HepG2 (cell line): ENCODE measurements at regions not wholly inside any gene's neighbourhood (a gene's known extent, or its start where the extent isn't known, plus 50 kb on each side); places are given as distances from the start of the nearest gene placed in this dataset.

Experiments used
- ATF2 ChIP-seq: sonication (generic); formaldehyde crosslinking; IDR thresholded peaks from 2 replicates; pipeline ENCODE4 v1.4.0; 2020; ENCODE audit warnings: missing genetic modification reagents
- CHD4 ChIP-seq: fragments of 200-600 bp; sonication (generic); IDR thresholded peaks from 2 replicates; pipeline ENCODE4 v1.7.0; 2017; ENCODE audit warnings: mild to moderate bottlenecking, low read length, borderline replicate concordance
- ELF3 ChIP-seq: IDR thresholded peaks from 2 replicates; pipeline ENCODE4 v1.6.1; 2016; ENCODE audit warnings: missing genetic modification reagents, missing compliant biosample characterization
- GATAD2A ChIP-seq: IDR thresholded peaks from 2 replicates; pipeline ENCODE4 v1.6.1; 2016
- HMG20A ChIP-seq: IDR thresholded peaks from 2 replicates; pipeline ENCODE4 v1.6.1; 2016; ENCODE audit warnings: borderline replicate concordance
- HNRNPH1 ChIP-seq: fragments of 200-400 bp; formaldehyde crosslinking; optimal IDR thresholded peaks from 2 replicates; pipeline ENCODE3; 2017; ENCODE audit warnings: mild to moderate bottlenecking, low read depth, low read length
- HOMEZ ChIP-seq: IDR thresholded peaks from 2 replicates; pipeline ENCODE4 v1.6.1; 2016; ENCODE audit warnings: low read depth
- ISL2 ChIP-seq: sonication (generic); formaldehyde crosslinking; IDR thresholded peaks from 2 replicates; pipeline ENCODE4 v1.5.0; 2020; ENCODE audit warnings: missing genetic modification reagents
- MAF1 ChIP-seq: sonication (generic); formaldehyde crosslinking; IDR thresholded peaks from 2 replicates; pipeline ENCODE4 v1.5.0; 2020; ENCODE audit warnings: missing genetic modification reagents, borderline replicate concordance
- MATR3 ChIP-seq: sonication (generic); formaldehyde crosslinking; IDR thresholded peaks from 2 replicates; pipeline ENCODE4 v1.4.0; 2020; ENCODE audit warnings: missing genetic modification reagents
- MAX ChIP-seq: IDR thresholded peaks from 2 replicates; pipeline ENCODE4 v1.6.1; 2012; ENCODE audit warnings: inconsistent platforms
- MYC ChIP-seq: sonication (generic); formaldehyde crosslinking; IDR thresholded peaks from 2 replicates; pipeline ENCODE4 v1.9.0; 2021; ENCODE audit warnings: missing genetic modification reagents, borderline replicate concordance
- MYNN ChIP-seq: sonication (generic); formaldehyde crosslinking; IDR thresholded peaks from 2 replicates; pipeline ENCODE4 v1.4.0; 2020; ENCODE audit warnings: mild to moderate bottlenecking, low read depth, missing genetic modification reagents
- NR2F1 ChIP-seq, 2 experiments: fragments of 450-650 bp in 1 of 2; formaldehyde crosslinking in 1 of 2; IDR thresholded peaks; 2 replicates each; pipeline versions ENCODE4 v1.5.0 to v1.6.1; 2016 to 2020; ENCODE audit warnings: mild to moderate bottlenecking in 1 of 2, missing compliant biosample characterization in 1 of 2, missing genetic modification reagents in 1 of 2, moderate library complexity in 1 of 2
- RARA ChIP-seq: IDR thresholded peaks from 2 replicates; pipeline ENCODE4 v1.6.1; 2016; ENCODE audit warnings: missing genetic modification reagents, missing compliant biosample characterization
- RELA ChIP-seq: sonication (generic); formaldehyde crosslinking; IDR thresholded peaks from 2 replicates; pipeline ENCODE4 v1.4.0; 2020; ENCODE audit warnings: missing genetic modification reagents
- SP140L ChIP-seq: sonication (generic); formaldehyde crosslinking; IDR thresholded peaks from 2 replicates; pipeline ENCODE4 v1.4.0; 2020; ENCODE audit warnings: missing genetic modification reagents, borderline replicate concordance
- SP5 ChIP-seq: IDR thresholded peaks from 2 replicates; pipeline ENCODE4 v1.6.1; 2016; ENCODE audit warnings: low read depth, borderline replicate concordance
- TFE3 ChIP-seq: IDR thresholded peaks from 2 replicates; pipeline ENCODE4 v1.6.1; 2016
- XBP1 ChIP-seq: sonication (generic); formaldehyde crosslinking; IDR thresholded peaks from 2 replicates; pipeline ENCODE4 v1.5.0; 2020; ENCODE audit warnings: missing genetic modification reagents
- ZKSCAN1 ChIP-seq: fragments of 150-350 bp; IDR thresholded peaks from 2 replicates; pipeline ENCODE4 v1.6.1; 2014; ENCODE audit warnings: low read length
- ZMAT5 ChIP-seq: sonication (generic); formaldehyde crosslinking; IDR thresholded peaks from 2 replicates; pipeline ENCODE4 v1.5.0; 2020; ENCODE audit warnings: mild to moderate bottlenecking, low read depth, missing genetic modification reagents, borderline replicate concordance
- ZMYM4 ChIP-seq: sonication (generic); formaldehyde crosslinking; IDR thresholded peaks from 2 replicates; pipeline ENCODE4 v1.8.1; 2023; ENCODE audit warnings: mild to moderate bottlenecking, missing genetic modification reagents
- ZNF30 ChIP-seq: sonication (generic); formaldehyde crosslinking; IDR thresholded peaks from 2 replicates; pipeline ENCODE4 v1.5.0; 2020; ENCODE audit warnings: mild to moderate bottlenecking, missing genetic modification reagents
- ZNF501 ChIP-seq: sonication (generic); formaldehyde crosslinking; IDR thresholded peaks from 2 replicates; pipeline ENCODE4 v1.5.1; 2020; ENCODE audit warnings: mild to moderate bottlenecking, moderate library complexity, missing genetic modification reagents
- ZNF562 ChIP-seq: sonication (generic); formaldehyde crosslinking; IDR thresholded peaks from 2 replicates; pipeline ENCODE4 v1.8.0; 2022; ENCODE audit warnings: missing genetic modification reagents, borderline replicate concordance
- ZNF607 ChIP-seq: sonication (generic); formaldehyde crosslinking; IDR thresholded peaks from 2 replicates; pipeline ENCODE4 v1.5.1; 2020; ENCODE audit warnings: missing genetic modification reagents, mild to moderate bottlenecking, borderline replicate concordance
- ZNF790 ChIP-seq: sonication (generic); formaldehyde crosslinking; IDR thresholded peaks from 2 replicates; pipeline ENCODE4 v1.8.0; 2022; ENCODE audit warnings: missing genetic modification reagents, mild to moderate bottlenecking, borderline replicate concordance
- ZSCAN21 ChIP-seq: sonication (generic); formaldehyde crosslinking; IDR thresholded peaks from 2 replicates; pipeline ENCODE4 v1.8.0; 2022; ENCODE audit warnings: mild to moderate bottlenecking, missing genetic modification reagents, moderate library complexity, borderline replicate concordance

- peak; percentile 74 for TF ChIP-seq ZMYM4 (CRISPR knock-in tag)
- no peak for TF ChIP-seq RELA (CRISPR knock-in tag)
- no peak for TF ChIP-seq ZKSCAN1
- TF ChIP-seq ZSCAN21 (CRISPR knock-in tag), result no peak
- TF ChIP-seq MAF1 (CRISPR knock-in tag), result no peak
- TF ChIP-seq NR2F1 (CRISPR knock-in tag; IDR thresholded peaks at IDR 0.05), result peak in 1 of 2 experiments; percentile 28; a peak in 2 of 4 replicates
- TF ChIP-seq ZNF501, result no peak
- no peak for TF ChIP-seq HNRNPH1
- TF ChIP-seq MAX, result peak; percentile 48; the same call in 1 of the 2 replicates
- TF ChIP-seq HOMEZ, result peak; percentile 73; the same call in 1 of the 2 replicates
- no peak for TF ChIP-seq ZMAT5 (CRISPR knock-in tag)
- no peak for TF ChIP-seq SP140L (CRISPR knock-in tag)
- TF ChIP-seq XBP1 (CRISPR knock-in tag), result no peak
- TF ChIP-seq TFE3 (CRISPR knock-in tag), result peak; percentile 65; the same call in 1 of the 2 replicates
- TF ChIP-seq RARA (CRISPR knock-in tag), result peak; percentile 44; the same call in 1 of the 2 replicates
- no peak for TF ChIP-seq ZNF562
- no peak for TF ChIP-seq MYNN
- no peak for TF ChIP-seq MYC (CRISPR knock-in tag)
- no peak for TF ChIP-seq MATR3 (CRISPR knock-in tag)
- TF ChIP-seq CHD4, result no peak
- TF ChIP-seq GATAD2A (CRISPR knock-in tag), result peak; percentile 83
- TF ChIP-seq ISL2 (CRISPR knock-in tag), result peak; percentile 71; the same call in 1 of the 2 replicates
- TF ChIP-seq ELF3 (CRISPR knock-in tag), result peak; percentile 43; the same call in 1 of the 2 replicates
- TF ChIP-seq SP5, result no peak
- TF ChIP-seq ZNF30 (CRISPR knock-in tag), result no peak
- no peak for TF ChIP-seq ZNF790 (CRISPR knock-in tag)
- TF ChIP-seq HMG20A, result peak; percentile 68; the same call in 1 of the 2 replicates
- no peak for TF ChIP-seq ATF2 (CRISPR knock-in tag)
- no peak for TF ChIP-seq ZNF607 (CRISPR knock-in tag)
Observed at GRCh38 chr4:85051526-85051925, 85.0 kb upstream of the WDFY3 start (continued).
